DMS79 treated with DMSO at 0.1 percent for 48 hours (cell line): ENCODE measurements at regions not wholly inside any gene's neighbourhood (a gene's known extent, or its start where the extent isn't known, plus 50 kb on each side); places are given as distances from the start of the nearest gene placed in this dataset.
"Not testable (repeated sequence)": the region's sequence is repeated elsewhere in the genome, so short reads cannot be mapped to it uniquely, and the experiment has no call there.

Experiments
- DNase-seq: peaks from one replicate; lab custom pipeline; 2025; lab: John Stamatoyannopoulos, UW

DNA sequence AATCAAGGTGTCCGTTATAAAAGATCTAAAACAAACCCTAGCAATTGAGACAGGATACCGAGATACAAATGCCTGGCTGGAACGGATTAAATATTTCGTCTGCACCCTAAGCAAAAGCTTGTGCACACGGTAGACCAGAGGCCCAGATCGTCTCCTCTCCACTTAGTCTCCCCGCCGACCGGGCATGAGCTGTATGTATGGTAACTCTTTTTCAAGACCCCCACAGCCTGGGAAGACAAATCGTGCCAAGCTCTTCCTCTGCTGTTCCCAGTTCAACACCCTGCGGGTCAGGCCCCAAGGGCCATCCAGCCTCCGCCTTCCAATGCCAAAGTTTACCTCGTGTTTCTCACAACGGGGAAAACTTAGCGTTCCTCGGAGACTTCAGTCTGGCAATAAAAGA is 285.7 kb upstream of the GALNT17 start:
- DNase-seq = no peak

GRCh38 chr7:70849580-70850235 is 282.2 kb upstream of the GALNT17 start:
- no peak for DNase-seq

- no peak for DNase-seq
Observed at GRCh38 chr7:70855373-70855772, 276.6 kb upstream of the GALNT17 start.

- DNase-seq = peak; percentile 30
Observed at GRCh38 chr7:70856901-70857630, 274.9 kb upstream of the GALNT17 start.

GRCh38 chr7:70857793-70858545 is 274.0 kb upstream of the GALNT17 start:
- no peak for DNase-seq

DNA sequence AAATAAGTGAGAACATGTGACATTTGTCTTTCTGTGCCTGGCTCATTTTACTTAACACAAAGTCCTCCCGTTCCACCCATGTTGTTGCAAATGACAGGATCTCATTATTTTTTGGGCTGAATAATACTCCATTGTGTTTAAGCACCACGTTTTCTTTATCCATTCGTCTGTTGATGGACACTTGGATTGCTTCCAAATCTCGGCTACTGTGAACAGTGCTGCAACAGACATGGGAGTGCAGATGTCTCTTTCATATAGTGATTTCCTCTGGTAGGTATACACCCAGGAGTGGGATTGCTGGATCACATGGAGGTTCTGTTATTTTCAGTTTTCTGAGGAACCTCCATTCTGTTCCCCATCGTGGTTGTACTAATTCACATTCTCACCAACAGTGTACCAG is 264.4 kb upstream of the GALNT17 start:
- DNase-seq = no peak

GRCh38 chr7:70870349-70870748 is 261.6 kb upstream of the GALNT17 start:
- DNase-seq = no peak

- DNase-seq = no peak
Observed at GRCh38 chr7:70872188-70872587, 259.8 kb upstream of the GALNT17 start.

- DNase-seq = no peak
Observed at GRCh38 chr7:70881167-70881847, 250.6 kb upstream of the GALNT17 start.

- DNase-seq = no peak
Observed at GRCh38 chr7:70883750-70884439, 248.0 kb upstream of the GALNT17 start.

GRCh38 chr7:70884440-70884764 is 247.5 kb upstream of the GALNT17 start:
- no peak for DNase-seq

GRCh38 chr7:70884809-70885208 is 247.1 kb upstream of the GALNT17 start:
- DNase-seq = no peak

DNA sequence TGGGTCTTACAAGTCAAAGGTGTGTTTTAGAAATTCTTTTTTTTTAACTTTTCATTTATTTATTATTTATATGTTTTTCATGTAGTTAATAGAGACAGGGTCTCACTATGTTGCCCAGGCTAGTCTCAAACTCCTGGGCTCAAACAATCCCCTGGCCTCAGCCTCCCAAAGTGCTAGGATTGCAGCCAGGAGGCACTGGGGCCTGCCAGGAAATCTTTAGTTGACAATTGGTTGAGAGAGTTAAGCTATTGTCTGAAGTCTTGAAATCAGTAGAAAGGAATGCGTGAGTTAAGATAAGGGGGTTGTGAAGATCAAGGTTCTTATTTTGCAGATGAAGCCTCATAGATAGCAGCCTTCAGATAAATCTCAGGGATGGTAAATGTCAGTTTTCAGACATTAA is 245.4 kb upstream of the GALNT17 start:
- DNase-seq = no peak

- DNase-seq = no peak
Observed at GRCh38 chr7:70887186-70887585, 244.8 kb upstream of the GALNT17 start.

GRCh38 chr7:70890147-70890969 is 241.6 kb upstream of the GALNT17 start:
- no peak for DNase-seq

- no peak for DNase-seq
Observed at GRCh38 chr7:70893422-70893821, 238.5 kb upstream of the GALNT17 start.

GRCh38 chr7:70893971-70894715 is 237.8 kb upstream of the GALNT17 start:
- DNase-seq = no peak

GRCh38 chr7:70894799-70895198 is 237.1 kb upstream of the GALNT17 start:
- DNase-seq = no peak

DNA sequence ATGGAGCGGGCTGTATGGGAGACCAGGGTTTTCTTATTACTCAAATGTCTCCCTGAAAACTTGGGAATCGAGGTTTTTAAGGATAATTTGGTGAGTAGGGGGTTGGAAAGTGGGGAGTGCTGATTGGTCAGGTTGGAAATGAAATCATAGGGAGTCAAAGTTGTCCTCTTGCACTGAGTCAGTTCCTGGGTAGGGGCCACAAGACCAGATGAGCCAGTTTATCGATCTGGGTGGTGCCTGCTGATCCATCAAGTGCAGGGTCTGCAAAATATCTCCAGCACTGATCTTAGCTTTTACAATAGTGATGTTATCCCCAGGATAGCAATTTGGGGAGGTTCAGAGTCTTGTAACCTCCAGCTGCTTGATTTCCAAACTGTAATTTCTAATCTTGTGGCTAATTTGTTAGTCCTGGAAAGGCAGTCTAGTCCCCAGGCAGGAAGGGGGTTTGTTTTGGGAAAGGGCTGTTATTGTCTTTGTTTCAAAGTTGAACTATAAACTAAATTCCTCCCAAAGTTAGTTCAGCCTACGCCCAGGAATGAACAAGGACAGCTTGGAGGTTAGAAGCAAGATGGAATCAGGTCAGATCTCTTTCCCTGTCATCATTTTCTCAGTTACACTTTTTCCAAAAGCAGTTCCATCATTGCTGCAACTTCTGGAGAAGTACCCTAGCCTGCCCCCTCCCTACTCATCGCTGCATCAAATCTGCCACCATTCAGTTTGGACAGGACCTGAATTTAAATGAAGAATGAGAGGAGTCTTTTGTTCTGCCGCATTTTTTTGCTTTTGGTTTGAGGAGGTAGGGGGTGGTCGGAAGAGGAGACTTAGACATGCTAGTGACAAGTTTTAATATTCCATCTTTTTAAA is 236.4 kb upstream of the GALNT17 start:
- not testable (repeated sequence) for DNase-seq
